H1 (cell line): ENCODE measurements at regions not wholly inside any gene's neighbourhood (a gene's known extent, or its start where the extent isn't known, plus 50 kb on each side); places are given as distances from the start of the nearest gene placed in this dataset.

Source experiments
- ATF3 ChIP-seq: IDR thresholded peaks from 2 replicates; pipeline ENCODE4 v1.6.1; 2011; ENCODE audit warnings: low read depth, mild to moderate bottlenecking, low read length; ENCODE audit not compliant: insufficient read depth
- BRCA1 ChIP-seq: IDR thresholded peaks from 2 replicates; pipeline ENCODE4 v1.6.1; 2012; ENCODE audit warnings: low read depth, low read length, improper control_type of control experiment
- CHD7 ChIP-seq: fragments of 300-600 bp; sonication (generic); IDR thresholded peaks from 2 replicates; pipeline ENCODE4 v1.7.1; 2012; ENCODE audit warnings: low read length, moderate library complexity, mild to moderate bottlenecking, inconsistent platforms; ENCODE audit not compliant: insufficient replicate concordance
- JUND ChIP-seq: IDR thresholded peaks from 2 replicates; pipeline ENCODE4 v1.6.1; 2011; ENCODE audit warnings: mild to moderate bottlenecking, improper control_type of control experiment, low read length
- RAD21 ChIP-seq, 2 experiments: IDR thresholded peaks in 1 of 2; conservative IDR thresholded peaks in 1 of 2; 2 replicates each; pipeline ENCODE4 v1.6.1; 2011; ENCODE audit warnings: low read depth in 2 of 2, low read length in 2 of 2, improper control_type of control experiment in 1 of 2, inconsistent platforms in 1 of 2, mild to moderate bottlenecking in 1 of 2, moderate library complexity in 1 of 2
- SRF ChIP-seq: IDR thresholded peaks from 2 replicates; pipeline ENCODE4 v1.6.1; 2011; ENCODE audit warnings: mild to moderate bottlenecking, low read depth, low read length, moderate library complexity
- ZNF274 ChIP-seq: IDR thresholded peaks from 2 replicates; pipeline ENCODE4 v1.7.0; 2012; ENCODE audit warnings: low read length, borderline replicate concordance; ENCODE audit errors: extremely low read depth

- TF ChIP-seq ATF3: no peak
- TF ChIP-seq BRCA1: no peak
- no peak for TF ChIP-seq RAD21 (IDR thresholded peaks at IDR 0.05 in 1 of 2, conservative IDR thresholded peaks at IDR 0.05 in 1 of 2; ENCODE audit: low read depth in 2 of 2, low read length in 2 of 2)
- TF ChIP-seq ZNF274: no peak
- no peak for TF ChIP-seq SRF
- no peak for TF ChIP-seq CHD7
- no peak for TF ChIP-seq JUND
Observed at GRCh38 chr16:22638393-22639206, 127.9 kb downstream of the NPIPB5 start (continued).
